ENCODE measurements at regions not wholly inside any gene's neighbourhood (a gene's known extent, or its start where the extent isn't known, plus 50 kb on each side); places are given as distances from the start of the nearest gene placed in this dataset.

GRCh38 chr11:42462558-42463310 is 849.1 kb upstream of the API5 start:
- no peak for DNase-seq

GRCh38 chr11:42465623-42466022 is 846.2 kb upstream of the API5 start:
- DNase-seq, result no peak

GRCh38 chr11:42473106-42473505 is 838.7 kb upstream of the API5 start:
- no peak for DNase-seq

- DNase-seq, result no peak
Observed at GRCh38 chr11:42482822-42483221, 829.0 kb upstream of the API5 start.

GRCh38 chr11:42490506-42490905 is 821.3 kb upstream of the API5 start:
- DNase-seq, result no peak

GRCh38 chr11:42494459-42494858 is 817.3 kb upstream of the API5 start:
- no peak for DNase-seq

- DNase-seq, result no peak
Observed at GRCh38 chr11:42498971-42499370, 812.8 kb upstream of the API5 start.

GRCh38 chr11:42502151-42502550 is 809.6 kb upstream of the API5 start:
- DNase-seq, result no peak

GRCh38 chr11:42521994-42522393 is 789.8 kb upstream of the API5 start:
- DNase-seq, result no peak

- peak in 50 of 56 donors; percentile 2 to 81 (median 47) for DNase-seq
Observed at GRCh38 chr11:42524534-42525227, 787.1 kb upstream of the API5 start.

- peak in 13 of 56 donors; percentile 0 to 26 (median 4) for DNase-seq
Observed at GRCh38 chr11:42526426-42526825, 785.4 kb upstream of the API5 start.

GRCh38 chr11:42528471-42528870 is 783.3 kb upstream of the API5 start:
- DNase-seq, result no peak

- no peak for DNase-seq
Observed at GRCh38 chr11:42528911-42529310, 782.9 kb upstream of the API5 start.

- no peak for DNase-seq
Observed at GRCh38 chr11:42536611-42537360, 775.0 kb upstream of the API5 start.

GRCh38 chr11:42542336-42542735 is 769.5 kb upstream of the API5 start:
- no peak for DNase-seq

- no peak for DNase-seq
Observed at GRCh38 chr11:42543844-42544419, 767.9 kb upstream of the API5 start.

GRCh38 chr11:42544726-42545125 is 767.1 kb upstream of the API5 start:
- no peak for DNase-seq

- DNase-seq, result no peak
Observed at GRCh38 chr11:42545954-42546353, 765.8 kb upstream of the API5 start.

- DNase-seq, result no peak
Observed at GRCh38 chr11:42552786-42553185, 759.0 kb upstream of the API5 start.

- no peak for DNase-seq
Observed at GRCh38 chr11:42555190-42555589, 756.6 kb upstream of the API5 start.

- no peak for DNase-seq
Observed at GRCh38 chr11:42571131-42571877, 740.5 kb upstream of the API5 start.
